ENCODE measurements at regions not wholly inside any gene's neighbourhood (a gene's known extent, or its start where the extent isn't known, plus 50 kb on each side); places are given as distances from the start of the nearest gene placed in this dataset.

DNA sequence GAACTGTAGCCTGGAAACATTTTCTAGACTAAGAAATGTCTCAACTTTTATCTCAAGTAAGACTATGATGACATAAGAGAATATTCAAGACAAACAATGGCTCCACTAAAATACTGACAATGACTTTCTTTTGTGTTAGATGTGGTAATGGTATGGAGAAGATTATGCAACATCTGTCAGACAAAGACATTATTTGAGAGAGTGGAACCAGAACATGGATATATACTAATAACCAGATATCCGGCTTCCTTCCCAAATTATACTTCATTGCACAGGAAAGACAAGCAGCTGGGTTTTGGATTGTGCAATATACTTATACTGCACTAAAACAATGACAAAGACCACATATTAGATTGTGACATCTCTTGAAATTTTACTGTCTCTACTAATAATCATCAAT is 290.8 kb upstream of the GIMD1 start:
- Histone ChIP-seq H2BK5ac (ENCODE audit: insufficient read length, low read length) (no peak overlapping the region), H3K9me3 (ENCODE audit: control insufficient read depth, low read depth, low read length) (no peaks in the 10 kb centered on the region), H4K8ac (replicated peaks; ENCODE audit: insufficient read length, low read depth, low read length) (no peak overlapping the region), H2AK5ac (ENCODE audit: insufficient read length, low read length) (no peak overlapping the region), H3K79me1 (ENCODE audit: insufficient read depth, low read depth, low read length, poor library complexity, severe bottlenecking) (no peaks in the 10 kb centered on the region), H3K23ac (ENCODE audit: insufficient read length, low read depth, low read length) (no peak overlapping the region), H4K91ac (ENCODE audit: insufficient read length, low read depth, low read length) (no peak overlapping the region), H2BK15ac (ENCODE audit: low read depth, low read length) (no peak overlapping the region), H3K4me2 (ENCODE audit: insufficient read depth, insufficient read length, low read length) (no peak overlapping the region), H3T11ph (ENCODE audit: low read length) (no peak overlapping the region), H3K4ac (ENCODE audit: low read depth, low read length) (no peak overlapping the region), H2BK20ac (ENCODE audit: low read depth, low read length, poor library complexity, severe bottlenecking) (no peak overlapping the region), H2BK12ac (ENCODE audit: insufficient read length, low read depth, low read length) (no peak overlapping the region), H3K23me2 (ENCODE audit: insufficient read length, low read depth, low read length, poor library complexity, severe bottlenecking) (no peaks in the 10 kb centered on the region), H3K14ac (ENCODE audit: insufficient read depth, low read length) (no peak overlapping the region), H4K20me1 (ENCODE audit: control insufficient read depth, insufficient read depth, insufficient read length) (no peaks in the 10 kb centered on the region), H3K4me1 (ENCODE audit: insufficient read depth, low read length) (no peaks in the 10 kb centered on the region), H3K27ac (ENCODE audit: insufficient read length, low read depth, low read length) (no peak overlapping the region), H2BK120ac (ENCODE audit: low read depth, low read length, poor library complexity, severe bottlenecking) (no peak overlapping the region), H3K18ac (ENCODE audit: insufficient read length, low read depth, low read length) (no peak overlapping the region), H2AFZ (ENCODE audit: low read length) (no peak overlapping the region), H3K27me3 (ENCODE audit: insufficient read depth, low read length) (no peaks in the 10 kb centered on the region), H4K5ac (ENCODE audit: insufficient read length, low read depth, low read length) (no peak overlapping the region), H3K79me2 (ENCODE audit: insufficient read depth, low read length) (no peaks in the 10 kb centered on the region), H3K9ac (ENCODE audit: extremely low read depth, insufficient read length, low read length) (no peak overlapping the region), H3K56ac (ENCODE audit: insufficient read length, low read depth, low read length) (no peak overlapping the region)
- WGBS (ENCODE audit: extremely low coverage, insufficient read length, low lambda C conversion rate), result no CpG with 5 or more reads among the region's 1 CpG
- H3K27ac Mint-ChIP-seq, result no peak overlapping the region
- no peak overlapping the region for H3K4me3 Mint-ChIP-seq
- H3K9me3 Mint-ChIP-seq, result no peaks in the 10 kb centered on the region
- no peaks in the 10 kb centered on the region for H3K27me3 Mint-ChIP-seq (ENCODE audit: low read depth)
- no peak for DNase-seq
- TF ChIP-seq, protein P1, sequence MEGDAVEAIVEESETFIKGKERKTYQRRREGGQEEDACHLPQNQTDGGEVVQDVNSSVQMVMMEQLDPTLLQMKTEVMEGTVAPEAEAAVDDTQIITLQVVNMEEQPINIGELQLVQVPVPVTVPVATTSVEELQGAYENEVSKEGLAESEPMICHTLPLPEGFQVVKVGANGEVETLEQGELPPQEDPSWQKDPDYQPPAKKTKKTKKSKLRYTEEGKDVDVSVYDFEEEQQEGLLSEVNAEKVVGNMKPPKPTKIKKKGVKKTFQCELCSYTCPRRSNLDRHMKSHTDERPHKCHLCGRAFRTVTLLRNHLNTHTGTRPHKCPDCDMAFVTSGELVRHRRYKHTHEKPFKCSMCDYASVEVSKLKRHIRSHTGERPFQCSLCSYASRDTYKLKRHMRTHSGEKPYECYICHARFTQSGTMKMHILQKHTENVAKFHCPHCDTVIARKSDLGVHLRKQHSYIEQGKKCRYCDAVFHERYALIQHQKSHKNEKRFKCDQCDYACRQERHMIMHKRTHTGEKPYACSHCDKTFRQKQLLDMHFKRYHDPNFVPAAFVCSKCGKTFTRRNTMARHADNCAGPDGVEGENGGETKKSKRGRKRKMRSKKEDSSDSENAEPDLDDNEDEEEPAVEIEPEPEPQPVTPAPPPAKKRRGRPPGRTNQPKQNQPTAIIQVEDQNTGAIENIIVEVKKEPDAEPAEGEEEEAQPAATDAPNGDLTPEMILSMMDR (conservative IDR thresholded peaks at IDR 0.05), result no peak
- no peaks in the 10 kb centered on the region for H3K4me1 Mint-ChIP-seq
- H3K36me3 Mint-ChIP-seq (ENCODE audit: insufficient read depth in 1 of 3, low read depth in 3 of 3), result no peaks in the 10 kb centered on the region

Measured in H9 (cell line).